ENCODE measurements at regions not wholly inside any gene's neighbourhood (a gene's known extent, or its start where the extent isn't known, plus 50 kb on each side); places are given as distances from the start of the nearest gene placed in this dataset.

DNA sequence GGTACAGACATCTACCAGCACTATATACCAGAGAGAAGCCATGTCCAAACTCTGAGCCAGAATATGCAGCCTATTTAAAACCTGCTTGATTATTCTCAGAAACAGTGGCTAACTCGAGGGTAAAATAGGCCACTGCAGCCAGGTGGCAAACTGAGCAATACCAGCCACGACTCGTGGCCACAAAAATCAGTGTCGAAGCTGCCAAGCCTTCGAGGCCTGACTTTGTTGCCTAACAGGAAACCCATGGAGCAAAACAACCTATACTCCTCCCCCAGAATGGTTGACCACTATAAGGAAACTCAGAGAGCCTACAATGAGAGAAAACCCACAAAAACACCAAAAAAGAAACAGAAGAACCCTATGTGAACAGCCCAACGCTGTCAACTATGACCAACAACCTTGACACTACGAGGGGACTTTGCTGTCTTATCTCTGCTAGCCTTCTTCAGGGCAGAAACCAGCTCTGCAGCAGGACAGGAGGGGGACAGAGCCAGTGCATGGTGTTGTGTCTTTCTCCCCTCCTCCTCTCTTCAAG is 133.8 kb downstream of the TMEM174 start:
- DNase-seq: no peak

DNA sequence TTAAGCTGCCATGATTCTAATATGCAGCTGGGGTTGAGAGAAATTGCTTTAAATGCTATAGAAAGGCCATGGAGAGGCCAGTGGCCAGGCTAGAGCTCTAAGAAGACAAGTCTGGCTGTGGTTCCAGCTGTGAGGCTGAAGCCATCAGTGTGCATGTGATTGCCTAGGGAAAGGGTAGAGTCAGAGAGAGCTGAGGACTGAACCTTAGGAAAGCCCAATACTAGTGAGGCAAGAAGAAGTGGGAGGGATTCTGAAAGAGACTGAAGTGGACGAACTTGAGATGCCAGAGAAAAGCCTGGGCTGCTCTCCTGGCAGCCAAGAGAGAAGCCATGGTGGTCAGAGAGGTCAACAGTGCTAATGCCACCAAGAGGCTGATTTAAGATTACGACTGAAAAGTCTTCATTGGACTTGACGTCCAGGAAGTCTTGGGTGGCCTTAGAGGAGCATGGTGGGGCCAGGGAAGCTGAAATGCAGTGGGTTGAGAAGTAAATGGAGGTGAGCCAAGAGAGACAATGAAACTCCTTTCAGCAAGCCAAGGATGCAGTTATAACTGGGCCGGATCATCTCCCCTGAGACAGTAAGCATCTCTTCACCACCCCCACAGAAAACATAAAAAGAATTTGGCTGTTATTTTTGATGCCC is 133.2 kb downstream of the TMEM174 start:
- DNase-seq: no peak

DNA sequence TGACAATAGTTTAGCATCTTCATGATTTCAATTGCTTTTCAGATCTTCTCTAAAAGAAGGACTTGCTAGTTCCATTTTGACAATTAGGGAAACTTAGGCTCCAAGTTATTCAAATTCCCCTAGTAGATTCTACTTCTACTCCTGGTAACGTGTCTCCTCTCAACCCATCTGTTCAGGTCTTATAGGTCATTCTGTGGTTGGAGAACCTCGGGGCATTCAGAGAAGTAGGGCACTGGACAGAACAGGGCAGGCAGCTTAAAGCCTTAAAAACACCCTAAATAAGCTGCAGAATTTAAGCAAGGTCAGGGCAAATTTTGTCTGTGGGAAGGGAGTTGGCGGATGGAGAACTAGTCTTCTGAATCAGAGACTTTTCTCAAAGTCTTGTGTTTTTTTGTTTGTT is 132.4 kb downstream of the TMEM174 start:
- DNase-seq: no peak

DNA sequence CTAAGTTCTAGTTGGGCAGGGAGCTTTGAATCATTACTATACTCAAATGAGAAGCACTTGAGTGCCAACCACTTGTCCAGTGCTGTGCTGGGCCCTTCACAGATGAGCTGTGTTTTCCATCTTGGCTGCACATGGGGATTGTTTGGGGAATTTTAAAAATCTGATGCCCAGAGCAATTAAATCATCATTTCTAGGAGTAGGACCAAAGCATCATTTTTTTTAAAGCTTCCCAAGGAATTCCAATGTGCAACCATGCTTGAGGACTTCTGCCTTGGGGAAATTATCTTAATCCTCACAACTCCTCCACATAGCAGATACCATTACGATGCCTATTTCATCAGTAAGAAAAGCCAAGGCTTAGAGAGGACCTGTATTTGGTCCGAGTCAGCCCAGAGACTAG is 131.4 kb downstream of the TMEM174 start:
- no peak for DNase-seq

DNA sequence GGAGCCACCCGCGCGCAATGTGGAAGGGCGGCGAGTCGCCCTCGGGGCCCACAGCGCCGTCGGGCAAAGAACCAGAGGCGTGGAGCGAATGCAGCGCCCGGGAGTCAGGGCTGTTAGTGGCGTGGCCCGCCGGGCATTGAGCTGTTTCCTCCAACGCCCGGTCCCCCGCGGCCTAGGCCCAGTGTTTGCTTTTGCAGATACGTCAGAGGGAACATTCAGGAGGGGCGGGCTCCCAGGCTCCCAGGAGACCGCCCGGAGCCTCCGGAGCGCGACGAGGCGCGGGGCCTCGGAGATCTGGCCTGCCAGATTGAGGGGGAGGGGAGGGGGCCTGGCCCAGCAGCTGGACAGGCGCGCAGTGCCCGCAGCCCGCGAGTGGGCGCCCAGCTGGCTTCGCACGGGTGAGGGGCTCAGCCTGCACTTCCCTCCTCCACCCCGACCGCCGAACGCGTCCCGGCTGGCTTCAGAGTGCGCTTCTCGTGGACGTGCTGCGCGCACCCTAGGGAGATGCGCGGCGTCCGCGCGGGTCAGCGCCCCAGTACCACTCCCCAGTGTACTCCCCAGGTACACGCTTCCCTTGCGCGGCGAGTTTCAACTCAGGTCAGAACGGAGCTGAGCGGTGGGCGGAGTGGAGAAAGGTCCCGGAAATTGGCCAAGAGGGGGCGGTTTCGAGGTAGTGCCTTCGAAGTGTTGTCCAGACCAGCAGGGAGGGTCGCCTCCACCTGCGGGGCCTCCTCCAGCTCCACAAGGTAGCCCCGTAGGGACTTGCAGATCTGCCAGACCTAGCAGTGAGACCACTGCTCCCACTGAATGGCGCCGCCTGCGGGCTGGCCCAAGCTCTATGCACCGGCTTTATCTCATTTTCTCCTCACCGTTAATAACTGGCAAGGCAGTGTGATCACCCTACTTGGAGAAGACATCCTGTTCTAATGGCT is 130.4 kb downstream of the TMEM174 start:
- DNase-seq: no peak

DNA sequence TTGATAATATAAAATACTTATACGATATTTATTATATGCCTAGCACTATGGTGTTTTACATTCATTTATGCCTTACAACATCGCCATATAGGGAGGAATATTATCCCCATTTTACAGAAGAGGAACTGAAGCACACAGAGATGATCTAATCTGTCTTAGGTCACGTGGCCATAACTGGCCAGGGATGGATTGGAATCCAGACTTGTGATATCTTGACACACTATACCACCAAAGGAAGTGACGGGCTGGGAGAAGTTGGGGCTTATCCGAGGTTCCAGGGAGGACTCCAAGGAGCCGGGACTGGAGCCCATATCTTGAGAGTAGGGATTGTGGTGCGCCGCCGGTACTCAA is 129.8 kb downstream of the TMEM174 start:
- no peak for DNase-seq

DNA sequence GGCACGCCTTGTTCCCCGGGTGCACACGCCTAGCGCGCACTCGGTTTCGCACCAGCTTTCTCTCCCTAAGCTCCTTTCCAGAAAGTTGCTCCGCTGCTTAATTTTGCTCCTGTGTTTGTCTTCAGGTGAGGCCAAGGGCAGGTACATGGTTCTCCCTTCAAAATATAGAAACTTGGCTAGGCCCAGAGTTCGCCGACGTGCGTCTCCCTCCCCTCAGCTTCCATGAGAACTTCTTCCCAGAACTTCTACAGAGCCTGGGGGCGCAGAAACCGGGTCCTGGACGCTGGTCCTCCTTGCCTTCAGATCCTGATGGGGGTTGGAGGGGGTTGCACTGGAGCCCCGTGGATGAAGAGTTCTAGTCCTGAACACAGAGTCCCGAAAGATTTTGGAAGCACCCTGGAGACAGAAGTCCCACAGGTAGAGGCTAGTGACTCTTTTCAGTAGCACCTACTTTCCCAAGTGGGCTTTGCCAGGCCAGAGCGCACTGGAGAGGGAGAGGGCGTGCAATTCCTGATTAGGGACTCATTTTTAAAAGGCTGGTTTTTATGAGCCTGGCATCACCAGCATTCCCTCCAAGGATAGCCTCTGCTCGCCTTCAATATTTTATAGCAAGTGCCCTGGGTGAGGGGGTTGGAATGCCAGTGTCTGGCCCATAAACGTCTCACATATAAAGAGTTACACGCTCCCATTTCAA is 128.4 kb downstream of the TMEM174 start:
- DNase-seq: no peak

DNA sequence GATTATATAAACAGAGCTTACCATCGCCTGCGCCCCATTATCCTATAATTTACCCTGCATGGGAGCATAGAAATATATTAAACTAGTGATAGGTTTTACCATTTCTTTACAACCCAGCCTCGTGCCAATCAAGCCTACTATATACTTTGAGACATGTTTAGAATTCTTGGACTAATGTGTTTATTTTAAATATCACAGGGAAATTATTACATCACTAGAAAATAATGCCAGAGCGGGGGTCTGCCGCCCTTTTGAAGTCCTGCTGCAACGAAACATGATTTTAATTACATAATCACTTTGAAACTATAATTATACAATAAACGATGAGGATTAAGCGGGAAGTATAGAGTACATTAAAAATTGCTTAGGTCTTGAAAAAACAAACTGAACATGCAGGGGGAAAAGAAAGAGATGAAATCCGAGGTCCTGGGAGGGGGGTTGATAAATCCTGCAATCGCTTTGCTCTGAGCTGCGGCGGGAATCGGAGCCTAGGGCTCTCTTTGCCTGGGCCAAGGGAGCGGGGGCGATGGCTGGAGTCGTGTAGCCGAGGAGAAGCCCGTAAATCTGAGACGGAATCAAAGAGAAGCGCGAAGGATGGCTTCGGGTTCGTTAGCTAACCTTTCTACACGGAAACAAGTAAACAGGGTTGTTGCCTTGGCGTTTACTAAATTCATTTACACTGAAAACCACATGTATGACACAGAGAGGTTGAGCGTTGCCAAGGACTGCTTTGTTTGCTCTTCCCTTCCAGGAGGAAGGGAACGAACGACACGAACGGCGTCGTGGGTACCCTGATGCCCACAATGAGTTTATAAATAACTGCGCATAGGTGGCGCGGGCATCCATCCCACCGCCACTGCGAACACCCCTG is 127.6 kb downstream of the TMEM174 start:
- DNase-seq: no peak

DNA sequence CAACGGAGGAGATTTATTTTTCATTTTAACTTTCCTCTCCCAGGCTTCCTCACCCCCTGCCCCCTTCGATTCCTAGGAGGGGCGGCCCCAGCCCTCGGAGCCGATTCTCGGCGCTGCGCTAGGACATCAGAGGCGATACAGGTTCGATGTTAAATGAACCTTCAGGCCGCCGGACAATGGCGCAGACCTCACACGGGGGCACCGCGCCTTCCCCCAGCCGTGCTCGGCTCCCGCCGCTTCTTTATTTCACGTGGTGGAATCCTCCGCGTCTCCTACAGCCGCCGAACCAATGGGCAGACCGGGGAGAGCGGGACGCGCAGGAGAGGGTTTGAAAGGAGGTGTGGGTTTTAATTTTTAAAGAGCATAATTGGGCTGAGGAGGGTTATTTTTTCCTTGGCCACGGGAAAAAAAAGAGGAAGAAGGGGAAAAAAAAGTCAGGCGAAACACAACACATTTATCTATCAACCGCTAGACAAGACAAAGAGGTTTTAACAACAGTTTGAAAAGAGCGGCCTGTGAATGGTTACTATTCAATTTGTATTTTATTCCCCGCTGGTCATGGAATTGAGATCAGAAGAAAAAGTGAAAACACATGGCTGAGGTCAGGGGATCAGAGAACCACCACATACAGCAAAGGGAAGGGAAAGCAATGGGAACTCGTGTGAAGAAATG is 126.8 kb downstream of the TMEM174 start:
- no peak for DNase-seq

DNA sequence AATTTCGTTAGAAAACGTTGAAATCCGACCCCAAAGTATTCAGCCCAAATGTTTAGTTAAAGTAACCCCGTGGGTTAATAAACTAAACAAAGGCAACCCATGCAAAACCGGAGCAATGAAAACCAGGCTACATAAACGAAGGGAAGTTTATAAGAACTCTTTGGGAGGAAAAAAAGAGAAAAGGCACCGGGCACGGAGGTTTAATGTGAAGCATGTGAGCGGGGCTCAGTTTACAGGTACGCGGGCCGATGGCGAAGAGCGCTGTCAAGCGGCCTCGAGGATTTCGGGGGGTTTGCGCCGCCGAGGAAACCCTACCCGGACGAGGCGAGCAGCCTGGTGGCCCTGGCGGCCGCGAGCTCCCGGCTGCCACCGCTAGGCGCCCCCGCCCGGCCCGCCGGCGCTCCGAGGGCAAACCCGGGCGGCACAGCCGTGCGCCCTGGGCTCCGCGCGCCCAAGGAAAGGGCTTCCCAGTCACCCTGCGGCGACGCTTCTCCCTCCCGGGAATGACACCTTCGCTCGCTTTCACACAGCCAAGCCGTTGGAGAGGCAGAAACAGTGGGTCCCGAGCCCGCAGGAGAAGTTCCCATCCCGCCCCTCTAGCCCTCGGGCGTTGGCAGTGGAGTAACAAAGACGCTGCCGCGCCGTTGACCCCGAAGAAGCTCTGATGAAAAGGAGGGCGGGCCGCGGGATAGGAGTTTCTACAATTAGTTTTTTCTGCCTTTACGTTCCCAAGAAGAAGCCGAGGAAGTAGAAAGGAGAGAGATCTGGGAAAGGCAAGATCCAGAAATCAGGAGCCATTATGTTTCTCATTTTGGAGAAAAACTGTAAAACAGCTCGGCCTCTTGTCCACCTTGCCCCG is 126.0 kb downstream of the TMEM174 start:
- peak; percentile 12 for DNase-seq

DNA sequence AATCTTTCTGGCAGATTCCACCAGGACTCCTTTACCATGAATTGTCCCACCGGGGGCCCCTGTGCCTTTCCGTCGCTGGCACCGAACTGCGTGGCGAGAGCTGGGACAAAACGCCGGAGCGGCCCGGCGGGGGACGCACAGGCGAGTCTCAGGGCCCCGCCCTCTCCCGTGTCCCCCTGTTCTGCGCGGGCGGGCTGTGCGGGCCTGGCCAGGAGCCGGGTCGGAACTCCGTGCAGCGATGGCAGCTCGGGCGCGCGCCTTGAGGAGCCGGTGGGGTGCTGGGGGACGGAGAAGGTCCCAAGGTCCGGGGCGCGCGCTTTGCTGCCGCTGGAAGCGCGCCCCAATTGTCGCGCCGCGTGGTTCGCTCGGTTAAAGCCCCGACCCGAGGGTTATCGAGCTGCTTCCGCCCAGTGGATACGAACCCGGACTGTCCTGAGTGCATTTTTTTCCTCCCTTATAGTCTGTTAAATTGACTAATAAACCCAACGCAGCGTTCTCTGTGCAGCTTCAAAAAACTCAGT is 125.3 kb downstream of the TMEM174 start:
- no peak for DNase-seq

DNA sequence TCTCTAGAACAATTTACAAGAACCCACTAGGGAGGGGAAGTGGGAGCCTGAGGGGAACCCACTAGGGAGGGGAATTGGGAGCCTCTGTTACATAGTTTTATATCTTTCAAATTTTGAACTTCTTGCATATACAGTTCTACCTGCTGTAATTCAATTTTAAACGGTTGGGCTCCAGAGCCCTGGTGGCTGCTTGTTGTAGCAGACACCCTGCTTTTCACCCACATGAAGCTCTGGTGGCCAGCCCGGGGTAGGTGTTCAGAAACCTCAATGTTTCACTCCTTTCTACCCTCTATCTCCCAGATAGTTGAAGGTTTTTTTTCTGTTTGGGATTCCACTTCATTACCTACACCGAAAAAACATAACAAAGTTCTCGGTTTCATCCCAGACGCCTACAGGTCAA is 124.4 kb downstream of the TMEM174 start:
- DNase-seq: no peak

DNA sequence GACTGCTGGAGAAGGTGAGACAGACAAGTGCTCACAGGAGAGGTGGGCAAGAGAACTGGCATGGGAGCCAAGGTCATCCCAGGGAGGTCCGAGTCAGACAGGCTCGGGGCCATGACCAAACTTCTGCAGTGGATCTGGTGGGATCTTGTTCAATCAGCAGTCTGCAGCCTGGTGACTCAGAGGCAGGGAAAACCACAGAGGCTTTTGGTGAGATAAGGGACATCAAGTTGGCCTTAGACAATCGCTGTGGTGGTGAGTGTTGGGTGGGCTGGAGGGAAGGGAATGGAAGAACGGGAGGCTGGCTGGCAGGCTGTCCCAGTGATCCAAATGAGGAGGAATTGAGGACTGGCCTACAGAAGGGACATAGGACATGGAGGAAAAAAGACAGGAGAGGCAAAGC is 123.8 kb downstream of the TMEM174 start:
- DNase-seq: no peak

DNA sequence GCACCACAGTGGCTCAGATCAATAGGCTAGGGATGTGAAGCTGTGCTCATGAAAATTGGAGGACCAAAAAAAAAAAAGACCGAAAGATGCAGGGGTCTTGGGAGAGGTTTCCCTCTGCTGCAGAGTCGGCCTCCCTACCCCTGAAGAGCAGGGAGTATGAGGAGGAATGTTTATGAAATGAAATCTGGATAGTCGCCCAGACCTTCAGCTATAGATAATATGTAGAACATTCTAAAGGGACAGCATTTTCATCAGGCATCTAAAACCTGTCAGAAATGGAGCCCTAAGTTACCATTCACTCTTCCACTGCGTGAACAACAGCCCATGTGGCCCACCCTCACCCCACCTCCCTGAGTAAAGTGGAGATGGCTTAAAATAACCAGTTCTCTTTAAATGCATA is 122.9 kb downstream of the TMEM174 start:
- DNase-seq: no peak

DNA sequence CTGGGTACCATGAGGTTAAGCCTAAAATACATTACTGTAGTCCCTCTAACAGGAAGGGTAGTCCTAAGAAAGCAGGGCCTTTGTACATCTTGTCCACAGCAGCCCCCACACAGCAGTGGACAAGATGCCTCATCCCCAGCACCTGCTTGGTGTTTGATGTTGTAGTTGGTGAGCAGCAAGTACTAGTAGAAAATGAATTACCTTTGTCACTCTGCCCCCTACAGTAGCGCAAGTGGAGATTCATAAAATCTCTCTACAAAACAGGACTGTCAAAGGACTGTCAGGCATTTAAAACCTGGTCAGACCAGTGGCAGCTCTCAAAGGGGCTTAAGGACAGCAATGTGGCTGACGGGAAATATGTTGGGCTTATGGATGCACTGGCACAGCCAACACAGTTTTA is 122.5 kb downstream of the TMEM174 start:
- no peak for DNase-seq

DNA sequence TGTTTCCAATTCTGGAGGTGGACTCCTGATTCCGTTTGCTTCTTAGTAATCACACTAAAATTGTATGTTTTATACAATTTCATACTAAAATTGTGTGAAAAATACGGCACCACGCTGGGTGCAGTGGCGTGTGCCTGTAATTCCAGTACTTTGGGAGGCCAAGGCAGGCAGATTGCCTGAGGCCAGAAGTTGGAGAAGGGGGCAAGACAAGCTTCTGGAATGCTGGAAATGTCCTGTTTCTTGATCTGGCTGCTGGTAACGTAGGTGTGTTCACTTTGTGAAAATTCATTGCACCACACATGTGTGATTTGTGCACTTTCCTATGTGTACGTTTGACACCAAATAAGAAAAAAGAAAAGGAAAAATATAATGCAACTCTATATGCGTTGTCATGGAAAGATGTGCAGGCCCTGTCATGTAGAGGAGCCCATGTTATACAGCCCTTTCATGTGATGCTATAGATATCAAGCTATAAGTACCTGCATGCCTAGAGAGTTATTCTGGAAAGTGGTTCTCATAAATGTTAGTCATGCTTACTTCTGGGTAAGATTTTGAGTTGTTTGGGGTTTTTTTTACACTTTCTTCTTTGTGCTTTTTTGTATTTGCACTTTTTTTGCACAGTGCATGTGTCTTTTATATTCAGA is 119.9 kb downstream of the TMEM174 start:
- DNase-seq: no peak

DNA sequence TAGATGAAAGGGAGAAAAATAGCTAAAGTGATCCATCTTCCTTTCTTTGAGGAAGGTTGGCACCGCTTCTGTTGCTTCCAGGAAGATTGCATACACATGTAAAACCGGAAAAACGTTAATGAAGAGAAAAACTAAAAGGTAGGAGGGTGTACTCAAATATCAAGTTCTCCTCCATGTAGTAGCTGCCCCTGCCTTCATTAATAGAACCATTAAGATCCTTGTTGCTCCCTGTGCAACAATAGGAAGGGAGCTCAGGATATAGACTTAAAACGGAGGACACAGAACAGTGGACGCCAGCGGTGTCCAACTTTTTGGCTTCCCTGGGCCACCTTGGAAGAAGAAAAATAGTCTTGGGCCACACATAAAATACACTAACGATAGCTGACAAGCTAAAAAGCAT is 118.9 kb downstream of the TMEM174 start:
- DNase-seq: no peak

DNA sequence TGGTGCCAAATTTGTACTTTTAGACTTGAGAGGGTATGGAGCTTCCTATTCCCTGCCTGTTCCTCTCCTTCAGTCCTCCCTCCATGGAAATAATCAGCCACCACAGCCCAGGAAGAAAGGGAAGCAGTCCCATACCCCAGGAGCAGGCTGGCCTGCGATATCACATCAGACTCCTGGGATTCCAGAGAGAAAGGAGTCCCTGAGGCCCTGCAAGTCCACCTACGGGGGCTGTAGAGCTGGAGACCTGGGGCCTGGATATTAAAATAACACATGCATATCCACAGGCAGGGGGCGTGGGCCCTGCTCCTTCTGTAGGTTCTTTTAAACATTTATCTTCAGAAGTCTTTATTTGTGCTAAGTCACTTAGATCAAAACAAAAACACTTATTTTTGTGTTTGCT is 117.2 kb downstream of the TMEM174 start:
- no peak for DNase-seq

DNA sequence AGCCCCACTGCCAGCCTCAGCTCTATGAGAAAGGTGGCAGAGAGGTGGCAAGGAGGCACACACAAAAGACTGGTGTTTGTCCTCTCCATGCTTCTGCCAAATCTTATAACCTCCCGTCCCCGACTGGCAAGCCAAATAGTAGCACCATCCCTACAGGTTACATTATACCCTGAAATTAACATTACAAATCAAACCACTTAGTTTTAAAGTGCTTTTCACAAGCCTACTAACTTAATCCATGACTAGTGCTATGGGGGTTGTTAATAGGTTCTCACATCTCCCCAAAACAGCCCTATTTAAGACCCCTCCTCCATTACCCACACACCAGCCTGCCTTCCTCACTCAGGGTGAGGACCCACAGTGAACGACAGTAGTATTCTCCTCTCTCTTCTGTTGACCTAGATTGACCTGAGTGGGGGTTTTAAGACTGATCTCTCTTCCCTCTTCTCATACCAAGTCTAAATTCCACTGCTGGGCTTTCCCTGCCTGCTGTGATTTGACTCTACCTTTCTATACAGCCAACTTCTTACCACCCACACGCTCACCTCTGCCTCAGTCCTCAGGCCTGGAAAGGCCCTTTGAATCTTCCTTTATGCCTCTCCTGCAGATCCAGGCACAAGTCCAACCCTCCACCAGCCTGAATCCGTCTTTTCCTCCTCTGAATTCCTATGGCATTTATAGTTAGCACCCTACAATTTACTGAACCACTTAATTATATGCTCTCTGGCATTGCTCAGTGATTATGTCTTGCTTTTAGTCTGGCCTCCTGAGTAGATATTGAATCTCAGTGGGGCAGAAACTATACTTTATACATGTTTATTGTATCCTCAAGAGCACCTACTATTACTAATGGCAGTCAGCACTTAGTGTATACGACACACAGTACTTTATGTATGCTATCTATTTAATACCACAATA is 116.1 kb downstream of the TMEM174 start:
- DNase-seq: no peak

All from stimulated activated CD4-positive, alpha-beta T cell treated with anti-CD3 and anti-CD28 coated beads, Interleukin-4, amount 100 ng/mL, for 1 hour (primary cell).